ENCODE measurements at regions not wholly inside any gene's neighbourhood (a gene's known extent, or its start where the extent isn't known, plus 50 kb on each side); places are given as distances from the start of the nearest gene placed in this dataset.

- whole genome bisulfite sequencing, 2 donors: 32 to 33% methylated on average over 1 of the region's 1 CpG
- H3K9me3 ChIP-seq (ENCODE audit: control insufficient read depth in 2 of 2, insufficient read depth in 1 of 2, low read depth in 1 of 2, low read length in 1 of 2): no peaks in the 10 kb centered on the region
- no peaks in the 10 kb centered on the region for H3K27me3 ChIP-seq (ENCODE audit: control insufficient read depth in 1 of 2, insufficient read depth in 2 of 2, low read length in 2 of 2)
- H3K36me3 ChIP-seq (ENCODE audit: control insufficient read depth in 2 of 2, insufficient read depth in 2 of 2, low read length in 1 of 2): no peaks in the 10 kb centered on the region
- no peak overlapping the region for H3K27ac ChIP-seq (ENCODE audit: low read depth in 2 of 2, low read length in 1 of 2)
- H3K4me3 ChIP-seq (ENCODE audit: low read depth in 1 of 2, low read length in 2 of 2): no peak overlapping the region
- no peaks in the 10 kb centered on the region for H3K4me1 ChIP-seq (ENCODE audit: control insufficient read depth in 2 of 2, insufficient read depth in 2 of 2, low read length in 1 of 2)
These were observed 586.5 kb upstream of the EPHA7 start for GRCh38 chr6:94005835-94006234.

- Histone ChIP-seq H3K27me3 (ENCODE audit: control insufficient read depth in 1 of 2, insufficient read depth in 2 of 2, low read length in 2 of 2) (no peaks in the 10 kb centered on the region), H3K36me3 (ENCODE audit: control insufficient read depth in 2 of 2, insufficient read depth in 2 of 2, low read length in 1 of 2) (no peaks in the 10 kb centered on the region), H3K27ac (ENCODE audit: low read depth in 2 of 2, low read length in 1 of 2) (no peak overlapping the region), H3K4me3 (ENCODE audit: low read depth in 1 of 2, low read length in 2 of 2) (no peak overlapping the region), H3K4me1 (ENCODE audit: control insufficient read depth in 2 of 2, insufficient read depth in 2 of 2, low read length in 1 of 2) (no peaks in the 10 kb centered on the region), H3K9me3 (ENCODE audit: control insufficient read depth in 2 of 2, insufficient read depth in 1 of 2, low read depth in 1 of 2, low read length in 1 of 2) (no peaks in the 10 kb centered on the region)
- WGBS, 2 donors: 20 to 35% methylated on average over 1 of the region's 1 CpG
These were observed 573.6 kb upstream of the EPHA7 start for GRCh38 chr6:93992976-93993375.

GRCh38 chr6:93989630-93990029 is 570.3 kb upstream of the EPHA7 start:
- Histone ChIP-seq H3K36me3 (ENCODE audit: control insufficient read depth in 2 of 2, insufficient read depth in 2 of 2, low read length in 1 of 2) (no peaks in the 10 kb centered on the region), H3K4me1 (ENCODE audit: control insufficient read depth in 2 of 2, insufficient read depth in 2 of 2, low read length in 1 of 2) (no peaks in the 10 kb centered on the region), H3K27ac (ENCODE audit: low read depth in 2 of 2, low read length in 1 of 2) (no peak overlapping the region), H3K9me3 (ENCODE audit: control insufficient read depth in 2 of 2, insufficient read depth in 1 of 2, low read depth in 1 of 2, low read length in 1 of 2) (peaks cover 3 to 4% of the 10 kb centered on the region in 2 donors), H3K4me3 (ENCODE audit: low read depth in 1 of 2, low read length in 2 of 2) (no peak overlapping the region), H3K27me3 (ENCODE audit: control insufficient read depth in 1 of 2, insufficient read depth in 2 of 2, low read length in 2 of 2) (no peaks in the 10 kb centered on the region)
- 94 to 95% methylated on average over 2 of the region's 2 CpGs for WGBS, 2 donors

- no peaks in the 10 kb centered on the region for H3K36me3 ChIP-seq (ENCODE audit: control insufficient read depth in 2 of 2, insufficient read depth in 2 of 2, low read length in 1 of 2)
- H3K9me3 ChIP-seq (ENCODE audit: control insufficient read depth in 2 of 2, insufficient read depth in 1 of 2, low read depth in 1 of 2, low read length in 1 of 2): peaks cover 3 to 4% of the 10 kb centered on the region in 2 donors
- no peaks in the 10 kb centered on the region for H3K4me1 ChIP-seq (ENCODE audit: control insufficient read depth in 2 of 2, insufficient read depth in 2 of 2, low read length in 1 of 2)
- H3K4me3 ChIP-seq (ENCODE audit: low read depth in 1 of 2, low read length in 2 of 2): no peak overlapping the region
- 82 to 86% methylated on average over 2 of the region's 2 CpGs for WGBS, 2 donors
- no peak overlapping the region for H3K27ac ChIP-seq (ENCODE audit: low read depth in 2 of 2, low read length in 1 of 2)
- H3K27me3 ChIP-seq (ENCODE audit: control insufficient read depth in 1 of 2, insufficient read depth in 2 of 2, low read length in 2 of 2): no peaks in the 10 kb centered on the region
These were observed 566.6 kb upstream of the EPHA7 start for GRCh38 chr6:93985953-93986352.

- 51 to 59% methylated on average over 3 of the region's 3 CpGs for WGBS, 2 donors
- no peak overlapping the region for H3K4me3 ChIP-seq (ENCODE audit: low read depth in 1 of 2, low read length in 2 of 2)
- H3K36me3 ChIP-seq (ENCODE audit: control insufficient read depth in 2 of 2, insufficient read depth in 2 of 2, low read length in 1 of 2): no peaks in the 10 kb centered on the region
- no peaks in the 10 kb centered on the region for H3K27me3 ChIP-seq (ENCODE audit: control insufficient read depth in 1 of 2, insufficient read depth in 2 of 2, low read length in 2 of 2)
- H3K27ac ChIP-seq (ENCODE audit: low read depth in 2 of 2, low read length in 1 of 2): no peak overlapping the region
- H3K9me3 ChIP-seq (ENCODE audit: control insufficient read depth in 2 of 2, insufficient read depth in 1 of 2, low read depth in 1 of 2, low read length in 1 of 2): peaks cover 0 to 3% of the 10 kb centered on the region in 2 donors
- H3K4me1 ChIP-seq (ENCODE audit: control insufficient read depth in 2 of 2, insufficient read depth in 2 of 2, low read length in 1 of 2): no peaks in the 10 kb centered on the region
These were observed 555.8 kb upstream of the EPHA7 start for GRCh38 chr6:93975159-93975558.

GRCh38 chr6:93974332-93974731 is 555.0 kb upstream of the EPHA7 start:
- H3K4me3 ChIP-seq (ENCODE audit: low read depth in 1 of 2, low read length in 2 of 2): no peak overlapping the region
- WGBS, 2 donors: 68 to 77% methylated on average over 2 of the region's 2 CpGs
- H3K9me3 ChIP-seq (ENCODE audit: control insufficient read depth in 2 of 2, insufficient read depth in 1 of 2, low read depth in 1 of 2, low read length in 1 of 2): peaks cover 0 to 3% of the 10 kb centered on the region in 2 donors
- H3K36me3 ChIP-seq (ENCODE audit: control insufficient read depth in 2 of 2, insufficient read depth in 2 of 2, low read length in 1 of 2): no peaks in the 10 kb centered on the region
- H3K27me3 ChIP-seq (ENCODE audit: control insufficient read depth in 1 of 2, insufficient read depth in 2 of 2, low read length in 2 of 2): no peaks in the 10 kb centered on the region
- H3K4me1 ChIP-seq (ENCODE audit: control insufficient read depth in 2 of 2, insufficient read depth in 2 of 2, low read length in 1 of 2): no peaks in the 10 kb centered on the region
- H3K27ac ChIP-seq (ENCODE audit: low read depth in 2 of 2, low read length in 1 of 2): no peak overlapping the region

GRCh38 chr6:93972791-93973190 is 553.4 kb upstream of the EPHA7 start:
- Histone ChIP-seq H3K27ac (ENCODE audit: low read depth in 2 of 2, low read length in 1 of 2) (no peak overlapping the region), H3K9me3 (ENCODE audit: control insufficient read depth in 2 of 2, insufficient read depth in 1 of 2, low read depth in 1 of 2, low read length in 1 of 2) (peaks cover 0 to 3% of the 10 kb centered on the region in 2 donors), H3K4me1 (ENCODE audit: control insufficient read depth in 2 of 2, insufficient read depth in 2 of 2, low read length in 1 of 2) (no peaks in the 10 kb centered on the region), H3K27me3 (ENCODE audit: control insufficient read depth in 1 of 2, insufficient read depth in 2 of 2, low read length in 2 of 2) (no peaks in the 10 kb centered on the region), H3K36me3 (ENCODE audit: control insufficient read depth in 2 of 2, insufficient read depth in 2 of 2, low read length in 1 of 2) (no peaks in the 10 kb centered on the region), H3K4me3 (ENCODE audit: low read depth in 1 of 2, low read length in 2 of 2) (no peak overlapping the region)
- 85 to 87% methylated on average over 3 of the region's 3 CpGs for WGBS, 2 donors

GRCh38 chr6:93970684-93971083 is 551.3 kb upstream of the EPHA7 start:
- H3K9me3 ChIP-seq (ENCODE audit: control insufficient read depth in 2 of 2, insufficient read depth in 1 of 2, low read depth in 1 of 2, low read length in 1 of 2): peaks cover 0 to 3% of the 10 kb centered on the region in 2 donors
- no peaks in the 10 kb centered on the region for H3K4me1 ChIP-seq (ENCODE audit: control insufficient read depth in 2 of 2, insufficient read depth in 2 of 2, low read length in 1 of 2)
- 50 to 58% methylated on average over 5 of the region's 5 CpGs for WGBS, 2 donors
- H3K27ac ChIP-seq (ENCODE audit: low read depth in 2 of 2, low read length in 1 of 2): no peak overlapping the region
- no peaks in the 10 kb centered on the region for H3K36me3 ChIP-seq (ENCODE audit: control insufficient read depth in 2 of 2, insufficient read depth in 2 of 2, low read length in 1 of 2)
- H3K27me3 ChIP-seq (ENCODE audit: control insufficient read depth in 1 of 2, insufficient read depth in 2 of 2, low read length in 2 of 2): no peaks in the 10 kb centered on the region
- no peak overlapping the region for H3K4me3 ChIP-seq (ENCODE audit: low read depth in 1 of 2, low read length in 2 of 2)

- Histone ChIP-seq H3K9me3 (ENCODE audit: control insufficient read depth in 2 of 2, insufficient read depth in 1 of 2, low read depth in 1 of 2, low read length in 1 of 2) (peaks cover 0 to 3% of the 10 kb centered on the region in 2 donors), H3K27me3 (ENCODE audit: control insufficient read depth in 1 of 2, insufficient read depth in 2 of 2, low read length in 2 of 2) (no peaks in the 10 kb centered on the region), H3K4me3 (ENCODE audit: low read depth in 1 of 2, low read length in 2 of 2) (no peak overlapping the region), H3K36me3 (ENCODE audit: control insufficient read depth in 2 of 2, insufficient read depth in 2 of 2, low read length in 1 of 2) (no peaks in the 10 kb centered on the region), H3K4me1 (ENCODE audit: control insufficient read depth in 2 of 2, insufficient read depth in 2 of 2, low read length in 1 of 2) (no peaks in the 10 kb centered on the region), H3K27ac (ENCODE audit: low read depth in 2 of 2, low read length in 1 of 2) (no peak overlapping the region)
- WGBS, 2 donors: 61 to 62% methylated on average over 4 of the region's 4 CpGs
These were observed 548.8 kb upstream of the EPHA7 start for GRCh38 chr6:93968126-93968525.

GRCh38 chr6:93964926-93965325 is 545.6 kb upstream of the EPHA7 start:
- no peaks in the 10 kb centered on the region for H3K4me1 ChIP-seq (ENCODE audit: control insufficient read depth in 2 of 2, insufficient read depth in 2 of 2, low read length in 1 of 2)
- no peak overlapping the region for H3K4me3 ChIP-seq (ENCODE audit: low read depth in 1 of 2, low read length in 2 of 2)
- H3K9me3 ChIP-seq (ENCODE audit: control insufficient read depth in 2 of 2, insufficient read depth in 1 of 2, low read depth in 1 of 2, low read length in 1 of 2): peaks cover 0 to 5% of the 10 kb centered on the region in 2 donors
- no peak overlapping the region for H3K27ac ChIP-seq (ENCODE audit: low read depth in 2 of 2, low read length in 1 of 2)
- H3K36me3 ChIP-seq (ENCODE audit: control insufficient read depth in 2 of 2, insufficient read depth in 2 of 2, low read length in 1 of 2): no peaks in the 10 kb centered on the region
- WGBS, 2 donors: 70 to 73% methylated on average over 1 of the region's 1 CpG
- no peaks in the 10 kb centered on the region for H3K27me3 ChIP-seq (ENCODE audit: control insufficient read depth in 1 of 2, insufficient read depth in 2 of 2, low read length in 2 of 2)

Measured in esophagus (tissue), 2 donors.